HepG2 (cell line): ENCODE measurements at regions not wholly inside any gene's neighbourhood (a gene's known extent, or its start where the extent isn't known, plus 50 kb on each side); places are given as distances from the start of the nearest gene placed in this dataset.
"Not testable (repeated sequence)": the region's sequence is repeated elsewhere in the genome, so short reads cannot be mapped to it uniquely, and the experiment has no call there.

Experiments
- ATAC-seq: fragments of 200-7000 bp; cut with Tn5 transposase; 3 replicates; pipeline ENCODE4 v1.9.1; 2020; ENCODE audit warnings: mild to moderate bottlenecking, moderate library complexity
- BruUV-seq: library from RNA; stranded (reverse); fragments of 400-500 nt; replicated peaks from 2 replicates; lab custom pipeline; 2021; lab: Mats Ljungman, UMichigan
- CTCF ChIA-PET: fragments of 300-600 bp; formaldehyde crosslinking; extraction: SDS; loops from one replicate; lab custom pipeline; 2021; ENCODE audit warnings: low total read pairs, inconsistent platforms, low intra/inter-chr PET ratio; lab: Yijun Ruan, JAX
- POLR2A ChIA-PET: fragments of 350-600 bp; sonication (Branson Sonifier 250); formaldehyde crosslinking; loops from one replicate; lab custom pipeline; 2020; ENCODE audit warnings: antibody characterized with exemption, inconsistent platforms; lab: Yijun Ruan, JAX
- DNase-seq: peaks from one replicate; pipeline ENCODE4 v3.0.0-alpha.2; 2015; ENCODE audit warnings: low spot score
- FAIRE-seq: peaks from 3 replicates; lab custom pipeline; 2011; peaks lifted over from hg19 to GRCh38; lab: Jason Lieb, UNC
- H2AFZ ChIP-seq: one replicate; pipeline ENCODE4 v1.6.1; 2011; ENCODE audit warnings: low read length, inconsistent platforms
- H3K27ac ChIP-seq: fragments of 300-600 bp; 3 replicates; pipeline ENCODE4 v1.8.0; 2011; ENCODE audit warnings: mixed run types, mild to moderate bottlenecking, mixed read lengths, low read length, inconsistent platforms; ENCODE audit not compliant: insufficient read depth; ENCODE audit errors: extremely low read length
- H3K27me3 ChIP-seq, 2 experiments: fragments of 200-600 bp in 1 of 2; 2 replicates in 1 of 2; 3 replicates in 1 of 2; pipeline versions ENCODE4 v1.6.0 to v1.8.0; 2011; ENCODE audit warnings: low read length in 2 of 2, mild to moderate bottlenecking in 2 of 2, moderate library complexity in 2 of 2, inconsistent platforms in 1 of 2; ENCODE audit not compliant: insufficient read depth in 2 of 2, control insufficient read depth in 1 of 2
- H3K36me3 ChIP-seq, 2 experiments: fragments of 200-600 bp in 1 of 2; replicated peaks in 1 of 2; 2 replicates in 1 of 2; 3 replicates in 1 of 2; pipeline versions ENCODE4 v1.5.1 to v1.8.0; 2011; ENCODE audit warnings: low read length in 2 of 2, inconsistent platforms in 1 of 2; ENCODE audit not compliant: insufficient read depth in 2 of 2, control insufficient read depth in 1 of 2
- H3K4me1 ChIP-seq: 2 replicates; pipeline ENCODE4 v1.5.1; 2012; ENCODE audit warnings: low read length, inconsistent platforms; ENCODE audit not compliant: insufficient read depth
- H3K4me2 ChIP-seq: 2 replicates; pipeline ENCODE4 v1.6.0; 2011; ENCODE audit warnings: low read depth, low read length, inconsistent platforms
- H3K4me3 ChIP-seq, 3 experiments: fragments of 200-600 bp in 1 of 3; sonication (generic), shearing (Covaris generic) in 1 of 3; replicated peaks in 1 of 3; 2 replicates each; pipeline ENCODE4 v1.5.1; 2011 to 2016; ENCODE audit warnings: low read length in 3 of 3, inconsistent platforms in 2 of 3, low read depth in 2 of 3, mild to moderate bottlenecking in 2 of 3, control low read depth in 1 of 3, mixed read lengths in 1 of 3; ENCODE audit not compliant: insufficient read depth in 1 of 3
- H3K79me2 ChIP-seq: one replicate; pipeline ENCODE4 v1.6.1; 2011; ENCODE audit warnings: low read length, inconsistent platforms; ENCODE audit not compliant: insufficient read depth
- H3K9ac ChIP-seq: 2 replicates; pipeline ENCODE4 v1.6.0; 2011; ENCODE audit warnings: mild to moderate bottlenecking, low read depth, low read length, inconsistent platforms; ENCODE audit not compliant: insufficient read depth
- H3K9me3 ChIP-seq: 2 replicates; pipeline ENCODE4 v1.5.1; 2012; ENCODE audit warnings: mild to moderate bottlenecking, low read length
- H4K20me1 ChIP-seq: 2 replicates; pipeline ENCODE4 v1.6.0; 2011; ENCODE audit warnings: inconsistent platforms, mild to moderate bottlenecking, low read length, moderate library complexity; ENCODE audit not compliant: insufficient read depth
- CCAR2 ChIP-seq: fragments of 200-400 bp; formaldehyde crosslinking; optimal IDR thresholded peaks from 2 replicates; pipeline ENCODE3; 2018; ENCODE audit warnings: low read depth, mild to moderate bottlenecking, low read length, moderate library complexity
- ZKSCAN8 ChIP-seq: IDR thresholded peaks from 2 replicates; pipeline ENCODE4 v1.6.1; 2016; ENCODE audit warnings: borderline replicate concordance, missing genetic modification reagents, missing compliant biosample characterization
- WGBS: methylation state at CpG from one replicate; pipeline ENCODE4 v1.1.6; 2017; ENCODE audit warnings: low lambda C conversion rate; 5-methylcytosine and 5-hydroxymethylcytosine counted together
- in situ Hi-C: cut with HindIII; loops from 2 replicates; pipeline ENCODE4 v1.10.0; 2017; ENCODE audit warnings: low pct_unique_long_range_greater_than_20kb; ENCODE audit not compliant: extremely low pct_ligation_motif_present
- intact Hi-C: fragments of 100-400 bp; cut with micrococcal nuclease; formaldehyde crosslinking; loops from one replicate; pipeline ENCODE4 v1.10.0; 2022; ENCODE audit not compliant: unreplicated experiment

GRCh38 chr12:86387591-86388145 is 131.5 kb upstream of the MGAT4C start:
- no peak for ATAC-seq
- Histone ChIP-seq H2AFZ (no peak overlapping the region), H3K36me3 (no peaks in the 10 kb centered on the region), H3K27ac (no peak overlapping the region)
- ChIA-PET POLR2A (no interaction called here), CTCF (no interaction called here)
- TF ChIP-seq CCAR2 (no peak), ZKSCAN8 (no peak)
- TF ChIP-seq, all 625 proteins: peak for 0
- no peaks in the 10 kb centered on the region for H3K4me1 ChIP-seq
- no peak overlapping the region for H3K4me3 ChIP-seq
- intact Hi-C loops: no loop called here
- in situ Hi-C loops: no loop called here
- 0% methylated on average over 1 of the region's 1 CpG for WGBS
- BruUV-seq: no TSS peak
- no peaks in the 10 kb centered on the region for H3K9me3 ChIP-seq
- DNase-seq: no peak
- H3K79me2 ChIP-seq: no peaks in the 10 kb centered on the region
- FAIRE-seq: no peak
- H3K9ac ChIP-seq: no peak overlapping the region
- H4K20me1 ChIP-seq: no peaks in the 10 kb centered on the region
- H3K4me2 ChIP-seq: no peak overlapping the region
- H3K27me3 ChIP-seq: no peaks in the 10 kb centered on the region

GRCh38 chr12:86383759-86384158 is 127.6 kb upstream of the MGAT4C start:
- DNase-seq, CTCF ChIA-PET, H3K79me2 ChIP-seq, H3K4me2 ChIP-seq, intact Hi-C loops, H3K9ac ChIP-seq, in situ Hi-C loops, H3K27ac ChIP-seq, H3K4me3 ChIP-seq, H3K4me1 ChIP-seq, H2AFZ ChIP-seq, H4K20me1 ChIP-seq, ATAC-seq, POLR2A ChIA-PET, H3K9me3 ChIP-seq, H3K27me3 ChIP-seq, FAIRE-seq, BruUV-seq, H3K36me3 ChIP-seq: not testable (repeated sequence)
- WGBS: 0% methylated on average over 3 of the region's 3 CpGs
